DND-41 (cell line): ENCODE measurements at regions not wholly inside any gene's neighbourhood (a gene's known extent, or its start where the extent isn't known, plus 50 kb on each side); places are given as distances from the start of the nearest gene placed in this dataset.
"Not testable (repeated sequence)": the region's sequence is repeated elsewhere in the genome, so short reads cannot be mapped to it uniquely, and the experiment has no call there.

Source experiments
- ATAC-seq: fragments of 200-7000 bp; cut with Tn5 transposase; 3 replicates; pipeline ENCODE4 v1.9.1; 2021; ENCODE audit warnings: low read depth; ENCODE audit not compliant: insufficient read depth
- DNase-seq: peaks from one replicate; pipeline ENCODE4 v3.0.0-alpha.2; 2020
- H2AFZ ChIP-seq: 2 replicates; pipeline ENCODE4 v1.6.0; 2012; ENCODE audit warnings: low read depth, low read length
- H3K27ac ChIP-seq: 2 replicates; pipeline ENCODE4 v1.5.1; 2012; ENCODE audit warnings: low read length, inconsistent platforms
- H3K27me3 ChIP-seq: fragments of 200-600 bp; sonication (generic); 2 replicates; pipeline ENCODE4 v1.6.0; 2012; ENCODE audit warnings: low read length, mild to moderate bottlenecking, inconsistent platforms; ENCODE audit not compliant: insufficient read depth, poor library complexity
- H3K36me3 ChIP-seq: 2 replicates; pipeline ENCODE4 v1.5.1; 2012; ENCODE audit warnings: low read length, inconsistent platforms; ENCODE audit not compliant: insufficient read depth
- H3K4me1 ChIP-seq: 2 replicates; pipeline ENCODE4 v1.5.1; 2012; ENCODE audit warnings: mild to moderate bottlenecking, low read length; ENCODE audit not compliant: insufficient read depth
- H3K4me2 ChIP-seq: 2 replicates; pipeline ENCODE4 v1.6.0; 2012; ENCODE audit warnings: mild to moderate bottlenecking, moderate library complexity, low read length, inconsistent platforms; ENCODE audit not compliant: insufficient read depth
- H3K4me3 ChIP-seq, 2 experiments: fragments of 200-600 bp in 1 of 2; shearing (Covaris generic) in 1 of 2; 2 replicates each; pipeline ENCODE4 v1.5.1; 2012 to 2016; ENCODE audit warnings: inconsistent platforms in 2 of 2, low read length in 2 of 2, mild to moderate bottlenecking in 2 of 2, low read depth in 1 of 2, moderate library complexity in 1 of 2
- H3K79me2 ChIP-seq: 2 replicates; pipeline ENCODE4 v1.6.0; 2012; ENCODE audit warnings: low read length, inconsistent platforms; ENCODE audit not compliant: insufficient read depth
- H3K9ac ChIP-seq: 2 replicates; pipeline ENCODE4 v1.6.0; 2012; ENCODE audit warnings: low read depth, mild to moderate bottlenecking, inconsistent platforms, low read length, moderate library complexity
- H3K9me3 ChIP-seq: 2 replicates; pipeline ENCODE4 v1.5.1; 2012; ENCODE audit warnings: low read length, moderate library complexity, mild to moderate bottlenecking, inconsistent platforms; ENCODE audit not compliant: insufficient read depth, severe bottlenecking
- H4K20me1 ChIP-seq: 2 replicates; pipeline ENCODE4 v1.6.0; 2012; ENCODE audit warnings: low read length; ENCODE audit not compliant: insufficient read depth
- EZH2 ChIP-seq: IDR thresholded peaks from 3 replicates; pipeline ENCODE4 v1.6.1; 2012; ENCODE audit warnings: borderline replicate concordance, low read depth, mild to moderate bottlenecking, moderate library complexity, low read length, inconsistent platforms; ENCODE audit not compliant: severe bottlenecking
- TF ChIP-seq, protein P1 (sequence below): IDR thresholded peaks from 2 replicates; pipeline ENCODE4 v1.5.1; 2012; ENCODE audit warnings: borderline replicate concordance, low read length, moderate library complexity, mild to moderate bottlenecking; ENCODE audit not compliant: poor library complexity, severe bottlenecking; ENCODE audit errors: extremely low read depth

GRCh38 chr19:30966486-30966885, 382.8 kb downstream of the TSHZ3 start:
- Histone ChIP-seq H2AFZ (no peak overlapping the region), H3K27ac (no peak overlapping the region), H3K4me1 (no peaks in the 10 kb centered on the region), H3K36me3 (no peaks in the 10 kb centered on the region), H3K79me2 (no peaks in the 10 kb centered on the region), H3K27me3 (no peaks in the 10 kb centered on the region), H3K9me3 (peaks cover 2% of the 10 kb centered on the region), H4K20me1 (no peaks in the 10 kb centered on the region), H3K4me3 (no peak overlapping the region), H3K9ac (no peak overlapping the region), H3K4me2 (no peak overlapping the region)
- no peak for ATAC-seq
- TF ChIP-seq, protein P1, sequence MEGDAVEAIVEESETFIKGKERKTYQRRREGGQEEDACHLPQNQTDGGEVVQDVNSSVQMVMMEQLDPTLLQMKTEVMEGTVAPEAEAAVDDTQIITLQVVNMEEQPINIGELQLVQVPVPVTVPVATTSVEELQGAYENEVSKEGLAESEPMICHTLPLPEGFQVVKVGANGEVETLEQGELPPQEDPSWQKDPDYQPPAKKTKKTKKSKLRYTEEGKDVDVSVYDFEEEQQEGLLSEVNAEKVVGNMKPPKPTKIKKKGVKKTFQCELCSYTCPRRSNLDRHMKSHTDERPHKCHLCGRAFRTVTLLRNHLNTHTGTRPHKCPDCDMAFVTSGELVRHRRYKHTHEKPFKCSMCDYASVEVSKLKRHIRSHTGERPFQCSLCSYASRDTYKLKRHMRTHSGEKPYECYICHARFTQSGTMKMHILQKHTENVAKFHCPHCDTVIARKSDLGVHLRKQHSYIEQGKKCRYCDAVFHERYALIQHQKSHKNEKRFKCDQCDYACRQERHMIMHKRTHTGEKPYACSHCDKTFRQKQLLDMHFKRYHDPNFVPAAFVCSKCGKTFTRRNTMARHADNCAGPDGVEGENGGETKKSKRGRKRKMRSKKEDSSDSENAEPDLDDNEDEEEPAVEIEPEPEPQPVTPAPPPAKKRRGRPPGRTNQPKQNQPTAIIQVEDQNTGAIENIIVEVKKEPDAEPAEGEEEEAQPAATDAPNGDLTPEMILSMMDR: no peak
- TF ChIP-seq EZH2: no peak
- DNase-seq: no peak

DNA sequence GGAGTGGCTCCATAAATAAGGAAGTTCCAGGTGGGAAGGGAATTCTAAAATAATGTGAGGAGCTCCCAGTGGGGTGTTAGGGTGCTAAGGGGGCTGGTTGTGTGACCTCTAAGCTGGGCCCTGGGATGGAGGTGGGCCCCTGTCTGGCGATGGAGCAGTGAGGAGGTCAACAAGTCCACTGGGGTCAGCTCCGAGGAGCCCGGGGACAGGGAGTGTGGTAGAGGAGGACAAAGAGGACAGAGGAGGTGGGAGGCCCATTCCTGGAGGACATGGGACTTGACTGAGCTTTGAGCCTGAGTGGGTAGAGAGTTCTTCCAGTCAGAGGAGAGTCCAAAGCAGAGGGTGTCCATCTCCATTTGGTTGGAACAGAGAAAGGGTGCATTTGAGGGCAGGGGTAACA, 390.2 kb downstream of the TSHZ3 start:
- no peak overlapping the region for H3K9ac ChIP-seq

DNA sequence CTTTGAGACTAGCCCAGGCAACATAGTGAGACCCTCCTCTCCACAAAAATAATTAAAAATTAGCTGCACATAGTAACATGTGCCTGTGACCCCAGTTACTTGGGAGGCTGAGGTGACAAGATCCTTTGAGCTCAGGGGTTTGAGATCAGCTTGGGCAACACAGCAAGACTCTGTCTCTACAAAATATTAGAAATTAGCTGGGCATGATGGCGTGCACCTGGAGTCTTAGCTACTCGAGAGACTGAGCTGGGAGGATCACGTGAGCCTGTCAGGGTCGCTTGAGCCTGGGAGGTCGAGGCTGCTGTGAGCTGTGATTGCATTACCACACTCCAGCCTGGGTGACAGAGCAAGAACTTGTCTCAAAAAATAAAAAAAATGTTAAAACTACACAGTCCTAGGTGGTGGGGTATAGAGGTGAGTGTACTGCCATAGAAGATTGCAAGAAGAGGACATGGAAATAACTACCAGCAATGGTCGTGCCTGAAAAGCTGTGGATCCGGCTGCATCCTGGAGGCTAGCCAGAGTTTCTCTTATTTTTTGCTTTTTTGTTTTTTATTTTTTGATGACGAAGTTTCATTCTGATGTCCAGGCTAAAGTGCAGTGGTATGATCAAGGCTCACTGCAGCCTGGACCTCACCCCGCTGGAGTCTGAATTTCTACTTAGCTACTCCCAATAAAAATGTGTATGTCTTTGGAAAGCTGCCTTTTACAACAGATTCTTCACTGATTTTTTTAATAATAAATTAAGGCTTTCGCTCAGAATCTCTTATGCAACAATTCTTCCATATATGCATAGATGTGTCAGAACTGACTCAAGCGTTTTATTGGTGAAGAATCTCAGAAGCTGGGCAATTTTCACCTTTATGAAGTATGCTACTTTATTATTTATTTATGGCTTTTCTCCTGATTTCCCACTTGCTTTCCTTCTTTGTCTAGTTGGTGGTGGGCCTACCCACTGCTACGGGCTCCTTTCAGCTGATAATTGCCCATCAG, 393.8 kb downstream of the TSHZ3 start:
- H3K27me3 ChIP-seq: no peaks in the 10 kb centered on the region
- H3K4me1 ChIP-seq: no peaks in the 10 kb centered on the region
- no peaks in the 10 kb centered on the region for H4K20me1 ChIP-seq
- H3K4me2 ChIP-seq: no peak overlapping the region
- H3K9ac ChIP-seq: no peak overlapping the region
- no peak for TF ChIP-seq EZH2
- TF ChIP-seq, protein P1: no peak
- H3K36me3 ChIP-seq: no peaks in the 10 kb centered on the region
- ATAC-seq (no peak), DNase-seq (no peak)
- no peaks in the 10 kb centered on the region for H3K79me2 ChIP-seq
- H3K9me3 ChIP-seq: no peaks in the 10 kb centered on the region
- no peak overlapping the region for H3K27ac ChIP-seq
- no peak overlapping the region for H3K4me3 ChIP-seq
- no peak overlapping the region for H2AFZ ChIP-seq

More for the DNA sequence above, 390.2 kb downstream of the TSHZ3 start:
- Histone ChIP-seq H3K79me2 (no peaks in the 10 kb centered on the region), H4K20me1 (no peaks in the 10 kb centered on the region), H3K36me3 (no peaks in the 10 kb centered on the region), H2AFZ (no peak overlapping the region), H3K4me2 (no peak overlapping the region), H3K27me3 (no peaks in the 10 kb centered on the region), H3K9me3 (peaks cover 2% of the 10 kb centered on the region), H3K27ac (no peak overlapping the region), H3K4me1 (no peaks in the 10 kb centered on the region), H3K4me3 (no peak overlapping the region)
- ATAC-seq (no peak), DNase-seq (no peak)
- TF ChIP-seq, protein P1: no peak
- TF ChIP-seq EZH2: no peak

- not testable (repeated sequence) for H3K9ac ChIP-seq, H3K36me3 ChIP-seq, H2AFZ ChIP-seq, H3K4me1 ChIP-seq, H3K9me3 ChIP-seq, ATAC-seq, DNase-seq, H4K20me1 ChIP-seq, H3K4me3 ChIP-seq, H3K27me3 ChIP-seq, H3K79me2 ChIP-seq, H3K27ac ChIP-seq, H3K4me2 ChIP-seq
Measured at GRCh38 chr19:30944276-30944932, 404.8 kb downstream of the TSHZ3 start.
